Ishikawa (cell line): ENCODE measurements at regions not wholly inside any gene's neighbourhood (a gene's known extent, or its start where the extent isn't known, plus 50 kb on each side); places are given as distances from the start of the nearest gene placed in this dataset.

Source experiments
- CEBPB ChIP-seq: IDR thresholded peaks from 2 replicates; pipeline ENCODE4 v1.6.1; 2012
- CREB1 ChIP-seq: IDR thresholded peaks from 2 replicates; pipeline ENCODE4 v1.6.1; 2012; ENCODE audit warnings: low read depth
- EGR1 ChIP-seq: IDR thresholded peaks from 2 replicates; pipeline ENCODE4 v1.6.1; 2012
- EP300 ChIP-seq: IDR thresholded peaks from 2 replicates; pipeline ENCODE4 v1.6.1; 2012; ENCODE audit warnings: borderline replicate concordance
- TAF1 ChIP-seq: IDR thresholded peaks from 2 replicates; pipeline ENCODE4 v1.6.1; 2012; ENCODE audit warnings: low read depth, mild to moderate bottlenecking
- YY1 ChIP-seq: IDR thresholded peaks from 2 replicates; pipeline ENCODE4 v1.6.1; 2012; ENCODE audit warnings: low read depth
- TF ChIP-seq, protein P1 (sequence below): IDR thresholded peaks from 2 replicates; pipeline ENCODE4 v1.6.1; 2012

DNA sequence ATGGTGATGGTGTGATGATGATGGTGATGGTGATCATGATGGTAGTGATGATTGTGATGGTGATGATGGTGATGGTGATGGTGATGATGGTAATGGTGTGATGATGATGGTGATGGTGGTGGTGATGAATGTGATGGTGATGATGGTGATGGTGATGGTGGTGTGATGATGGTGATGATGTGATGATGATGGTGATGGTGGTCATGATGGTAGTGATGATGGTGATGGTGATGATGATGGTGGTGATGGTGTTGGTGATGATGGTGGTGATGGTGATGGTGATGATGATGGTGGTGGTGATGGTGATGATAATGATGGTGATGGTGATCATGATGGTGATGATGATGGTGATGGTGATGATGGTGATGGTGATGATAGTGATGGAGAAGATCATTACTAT lies 120.3 kb downstream of the ZNF664 start:
- no peak for TF ChIP-seq CEBPB
- no peak for TF ChIP-seq EP300
- no peak for TF ChIP-seq YY1
- no peak for TF ChIP-seq TAF1
- no peak for TF ChIP-seq EGR1
- TF ChIP-seq, protein P1, sequence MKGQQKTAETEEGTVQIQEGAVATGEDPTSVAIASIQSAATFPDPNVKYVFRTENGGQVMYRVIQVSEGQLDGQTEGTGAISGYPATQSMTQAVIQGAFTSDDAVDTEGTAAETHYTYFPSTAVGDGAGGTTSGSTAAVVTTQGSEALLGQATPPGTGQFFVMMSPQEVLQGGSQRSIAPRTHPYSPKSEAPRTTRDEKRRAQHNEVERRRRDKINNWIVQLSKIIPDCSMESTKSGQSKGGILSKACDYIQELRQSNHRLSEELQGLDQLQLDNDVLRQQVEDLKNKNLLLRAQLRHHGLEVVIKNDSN: no peak
- TF ChIP-seq CREB1: no peak
